NCI-H187 treated with DMSO at 0.1 percent for 48 hours (cell line): ENCODE measurements at regions not wholly inside any gene's neighbourhood (a gene's known extent, or its start where the extent isn't known, plus 50 kb on each side); places are given as distances from the start of the nearest gene placed in this dataset.

ENCODE experiments used
- DNase-seq: peaks from one replicate; lab custom pipeline; 2025; lab: John Stamatoyannopoulos, UW

- DNase-seq = no peak
These were observed 140.0 kb downstream of the GRIN2B start for GRCh38 chr12:13841358-13841757.

- DNase-seq = no peak
These were observed 141.8 kb downstream of the GRIN2B start for GRCh38 chr12:13839365-13840336.

- no peak for DNase-seq
These were observed 145.3 kb downstream of the GRIN2B start for GRCh38 chr12:13836099-13836498.

- DNase-seq = no peak
These were observed 145.8 kb downstream of the GRIN2B start for GRCh38 chr12:13835652-13836051.

GRCh38 chr12:13834241-13834640 is 147.2 kb downstream of the GRIN2B start:
- no peak for DNase-seq

GRCh38 chr12:13817131-13817530 is 164.3 kb downstream of the GRIN2B start:
- no peak for DNase-seq

- DNase-seq = no peak
These were observed 165.0 kb downstream of the GRIN2B start for GRCh38 chr12:13816394-13816793.

GRCh38 chr12:13812168-13812567 is 169.2 kb downstream of the GRIN2B start:
- no peak for DNase-seq

GRCh38 chr12:13811061-13811460 is 170.3 kb downstream of the GRIN2B start:
- no peak for DNase-seq

GRCh38 chr12:13805041-13805440 is 176.4 kb downstream of the GRIN2B start:
- no peak for DNase-seq

GRCh38 chr12:13801543-13801942 is 179.9 kb downstream of the GRIN2B start:
- no peak for DNase-seq

- no peak for DNase-seq
These were observed 181.8 kb downstream of the GRIN2B start for GRCh38 chr12:13799574-13799973.

- no peak for DNase-seq
These were observed 183.2 kb downstream of the GRIN2B start for GRCh38 chr12:13798162-13798561.

- no peak for DNase-seq
These were observed 186.7 kb downstream of the GRIN2B start for GRCh38 chr12:13794706-13795105.

GRCh38 chr12:13790317-13790716 is 191.1 kb downstream of the GRIN2B start:
- DNase-seq = no peak

- DNase-seq = no peak
These were observed 192.8 kb downstream of the GRIN2B start for GRCh38 chr12:13788626-13789025.

GRCh38 chr12:13786646-13787045 is 194.8 kb downstream of the GRIN2B start:
- DNase-seq = no peak

- DNase-seq = no peak
These were observed 196.9 kb downstream of the GRIN2B start for GRCh38 chr12:13784504-13784903.

GRCh38 chr12:13780453-13780852 is 200.9 kb downstream of the GRIN2B start:
- no peak for DNase-seq

- DNase-seq = no peak
These were observed 204.0 kb downstream of the GRIN2B start for GRCh38 chr12:13777374-13777773.

- no peak for DNase-seq
These were observed 209.1 kb downstream of the GRIN2B start for GRCh38 chr12:13772264-13772663.

- no peak for DNase-seq
These were observed 210.8 kb downstream of the GRIN2B start for GRCh38 chr12:13770576-13770975.

GRCh38 chr12:13769966-13770365 is 211.4 kb downstream of the GRIN2B start:
- no peak for DNase-seq

GRCh38 chr12:13769273-13769672 is 212.1 kb downstream of the GRIN2B start:
- DNase-seq = no peak
